Lung (tissue), 11 donors: ENCODE measurements at regions not wholly inside any gene's neighbourhood (a gene's known extent, or its start where the extent isn't known, plus 50 kb on each side); places are given as distances from the start of the nearest gene placed in this dataset.

Source experiments
- ATAC-seq: fragments of 200-7000 bp; cut with Tn5 transposase; one replicate; pipeline ENCODE4 v1.9.1; 2020; ENCODE audit warnings: moderate number of reproducible peaks; ENCODE audit not compliant: insufficient read depth, low FRiP score
- DNase-seq, 3 donors: peaks; one replicate each; pipeline ENCODE4 v3.0.0-alpha.2; 2013 to 2017
- H3K27ac ChIP-seq, 2 donors: one replicate each; pipeline ENCODE4 v1.5.1; 2013; ENCODE audit warnings: mild to moderate bottlenecking in 2 of 2, moderate library complexity in 2 of 2, control low read depth in 1 of 2, inconsistent platforms in 1 of 2, low read depth in 1 of 2, low read length in 1 of 2
- H3K27me3 ChIP-seq, 3 donors: one replicate each; pipeline ENCODE4 v1.5.1; 2013; ENCODE audit warnings: low read length in 2 of 3; ENCODE audit not compliant: control insufficient read depth in 3 of 3, insufficient read depth in 3 of 3
- H3K36me3 ChIP-seq, 4 donors: one replicate each; pipeline ENCODE4 v1.5.1; 2013; ENCODE audit warnings: low read length in 4 of 4, mild to moderate bottlenecking in 1 of 4, moderate library complexity in 1 of 4; ENCODE audit not compliant: control insufficient read depth in 4 of 4, insufficient read depth in 4 of 4
- H3K4me1 ChIP-seq, 5 donors: one replicate each; pipeline ENCODE4 v1.5.1; 2013; ENCODE audit warnings: low read length in 5 of 5, mild to moderate bottlenecking in 2 of 5, moderate library complexity in 1 of 5; ENCODE audit not compliant: control insufficient read depth in 5 of 5, insufficient read depth in 5 of 5
- H3K4me3 ChIP-seq: one replicate; pipeline ENCODE4 v1.5.1; 2013; ENCODE audit warnings: mild to moderate bottlenecking, control low read depth, moderate library complexity
- H3K9ac ChIP-seq, 2 donors: one replicate each; pipeline ENCODE4 v1.5.1; 2013; ENCODE audit warnings: low read length in 2 of 2, control low read depth in 1 of 2; ENCODE audit not compliant: insufficient read depth in 1 of 2
- H3K9me3 ChIP-seq, 4 donors: one replicate each; pipeline ENCODE4 v1.5.1; 2013; ENCODE audit warnings: low read length in 3 of 4, mild to moderate bottlenecking in 1 of 4, moderate library complexity in 1 of 4; ENCODE audit not compliant: control insufficient read depth in 4 of 4, insufficient read depth in 3 of 4
- WGBS, 2 donors: extraction: QIAGEN DNeasy Blood & Tissue Kit; methylation state at CpG; one replicate each; pipeline ENCODE4 v1.1.7; 2013; 5-methylcytosine and 5-hydroxymethylcytosine counted together
- TF ChIP-seq, protein P1 (sequence below): IDR thresholded peaks from 2 replicates; pipeline ENCODE4 v1.5.1; 2012; ENCODE audit warnings: mild to moderate bottlenecking; ENCODE audit errors: control extremely low read depth, extremely low read depth
- donor health status: control.
- donor health status: control.
- donor health status: Bipolar disorder and iron deficiency.
- donor health status: healthy.
- donor health status: DM: yes; HTN: yes; CAD: no.

DNA sequence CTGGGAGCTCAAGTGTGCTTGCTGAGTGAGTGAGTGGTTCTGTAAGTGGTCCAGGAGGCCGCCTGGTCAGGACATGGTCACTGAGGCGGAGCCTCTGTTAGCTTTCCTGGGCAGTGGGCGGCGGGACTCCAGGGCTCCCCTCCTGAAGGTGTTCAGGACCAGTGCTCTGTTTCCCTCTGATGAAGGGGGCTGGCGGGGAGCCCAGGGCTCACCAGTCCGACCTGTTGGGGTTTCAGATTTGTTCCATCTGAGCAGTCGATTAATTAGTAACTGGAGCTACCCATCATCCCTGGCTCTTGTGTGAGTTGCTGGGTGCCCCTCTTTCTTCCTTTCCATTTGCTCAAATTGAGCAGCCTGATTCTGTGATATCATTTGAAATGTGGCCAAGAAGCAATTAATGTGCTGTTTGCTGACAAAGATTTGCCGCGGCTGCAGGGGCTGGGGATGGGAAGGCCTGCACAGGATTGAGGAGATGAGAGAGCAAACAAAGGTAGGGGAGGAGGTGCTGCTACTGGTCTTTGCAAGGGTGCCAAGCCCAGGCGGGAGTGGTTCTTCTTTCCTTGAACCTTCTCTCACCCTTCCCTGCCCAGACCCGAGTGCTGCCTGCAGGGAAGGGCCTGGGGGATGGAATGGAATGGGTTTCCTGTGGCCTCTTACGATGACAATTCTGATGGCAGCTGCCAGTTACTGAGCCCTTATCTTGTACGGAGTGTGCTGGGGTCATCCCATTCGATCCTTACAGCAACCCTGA, 92.8 kb upstream of the PITX1 start:
- TF ChIP-seq, protein P1, sequence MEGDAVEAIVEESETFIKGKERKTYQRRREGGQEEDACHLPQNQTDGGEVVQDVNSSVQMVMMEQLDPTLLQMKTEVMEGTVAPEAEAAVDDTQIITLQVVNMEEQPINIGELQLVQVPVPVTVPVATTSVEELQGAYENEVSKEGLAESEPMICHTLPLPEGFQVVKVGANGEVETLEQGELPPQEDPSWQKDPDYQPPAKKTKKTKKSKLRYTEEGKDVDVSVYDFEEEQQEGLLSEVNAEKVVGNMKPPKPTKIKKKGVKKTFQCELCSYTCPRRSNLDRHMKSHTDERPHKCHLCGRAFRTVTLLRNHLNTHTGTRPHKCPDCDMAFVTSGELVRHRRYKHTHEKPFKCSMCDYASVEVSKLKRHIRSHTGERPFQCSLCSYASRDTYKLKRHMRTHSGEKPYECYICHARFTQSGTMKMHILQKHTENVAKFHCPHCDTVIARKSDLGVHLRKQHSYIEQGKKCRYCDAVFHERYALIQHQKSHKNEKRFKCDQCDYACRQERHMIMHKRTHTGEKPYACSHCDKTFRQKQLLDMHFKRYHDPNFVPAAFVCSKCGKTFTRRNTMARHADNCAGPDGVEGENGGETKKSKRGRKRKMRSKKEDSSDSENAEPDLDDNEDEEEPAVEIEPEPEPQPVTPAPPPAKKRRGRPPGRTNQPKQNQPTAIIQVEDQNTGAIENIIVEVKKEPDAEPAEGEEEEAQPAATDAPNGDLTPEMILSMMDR, result no peak
- H3K9ac ChIP-seq, result no peak overlapping the region
- DNase-seq, result peak; percentile 72 to 86 (median 80)
- no peak overlapping the region for H3K27ac ChIP-seq
- no peak overlapping the region for H3K4me3 ChIP-seq
- ATAC-seq, result no peak
- H3K27me3 ChIP-seq, result peaks cover 0 to 2% (median 0%) of the 10 kb centered on the region in 3 donors
- H3K4me1 ChIP-seq, result peaks cover 0 to 28% (median 8%) of the 10 kb centered on the region in 5 donors
- H3K36me3 ChIP-seq, result no peaks in the 10 kb centered on the region
- H3K9me3 ChIP-seq, result no peaks in the 10 kb centered on the region
- 56 to 79% methylated on average over 14 of the region's 14 CpGs for WGBS, 2 donors

DNA sequence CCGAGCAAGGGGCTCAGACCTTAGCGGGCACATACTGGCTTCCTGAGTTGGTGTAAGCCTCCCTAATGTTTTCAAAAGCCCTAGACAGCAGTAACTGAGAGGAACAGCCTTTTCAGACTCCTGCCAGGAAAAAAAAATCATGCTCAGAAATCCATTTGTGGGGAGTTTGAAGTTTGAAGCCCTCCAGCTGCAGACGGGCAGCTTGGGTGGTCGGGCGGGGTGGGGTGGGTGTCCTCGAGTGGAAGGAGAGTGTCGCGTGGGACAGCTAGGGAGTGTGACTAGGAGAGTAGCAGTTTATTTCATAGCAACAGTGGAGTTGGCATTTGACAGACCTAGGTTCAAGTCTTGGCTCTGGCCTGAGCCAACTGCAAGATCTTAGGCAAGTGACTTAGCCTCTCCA, 90.7 kb upstream of the PITX1 start:
- DNase-seq, result peak; percentile 57 to 74 (median 65)
- 70 to 75% methylated on average over 8 of the region's 8 CpGs for WGBS, 2 donors
- ATAC-seq, result no peak
- H3K9me3 ChIP-seq, result no peaks in the 10 kb centered on the region
- H3K27me3 ChIP-seq, result peaks cover 0 to 2% (median 0%) of the 10 kb centered on the region in 3 donors
- H3K4me1 ChIP-seq, result peaks cover 0 to 28% (median 8%) of the 10 kb centered on the region in 5 donors
- no peak overlapping the region for H3K27ac ChIP-seq
- H3K4me3 ChIP-seq, result no peak overlapping the region
- H3K36me3 ChIP-seq, result no peaks in the 10 kb centered on the region
- no peak overlapping the region for H3K9ac ChIP-seq
- TF ChIP-seq, protein P1, result no peak

DNA sequence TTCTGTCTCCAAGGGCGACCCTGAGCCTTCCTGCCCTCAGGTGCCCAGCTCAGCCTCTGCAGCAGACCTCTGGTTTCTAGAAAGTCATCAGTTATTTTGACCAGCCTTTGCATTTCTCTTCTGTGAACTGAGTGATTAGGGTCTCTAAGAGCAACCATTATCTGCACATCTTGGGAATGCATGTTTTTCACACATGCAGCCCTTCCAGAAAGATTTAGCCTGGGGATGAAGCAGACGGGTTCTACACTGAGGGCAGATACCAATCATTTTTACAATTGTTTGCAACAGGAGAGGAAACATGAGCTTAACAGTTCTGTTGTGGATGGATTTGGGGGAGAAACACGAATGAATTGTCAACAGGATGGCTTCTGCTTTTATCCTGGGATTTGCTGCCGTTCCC, 90.1 kb upstream of the PITX1 start:
- Histone ChIP-seq H3K9me3 (no peaks in the 10 kb centered on the region), H3K4me1 (peaks cover 0 to 28% (median 8%) of the 10 kb centered on the region in 5 donors)
- DNase-seq, result no peak

More for the DNA sequence above, 90.1 kb upstream of the PITX1 start:
- no peak overlapping the region for H3K4me3 ChIP-seq
- peaks cover 0 to 2% (median 0%) of the 10 kb centered on the region in 3 donors for H3K27me3 ChIP-seq
- no peak overlapping the region for H3K27ac ChIP-seq
- ATAC-seq, result no peak
- H3K36me3 ChIP-seq, result no peaks in the 10 kb centered on the region
- 55 to 76% methylated on average over 4 of the region's 4 CpGs for WGBS, 2 donors
- TF ChIP-seq, protein P1, result no peak
- H3K9ac ChIP-seq, result no peak overlapping the region
